SK-N-SH (cell line): ENCODE measurements at regions not wholly inside any gene's neighbourhood (a gene's known extent, or its start where the extent isn't known, plus 50 kb on each side); places are given as distances from the start of the nearest gene placed in this dataset.

Experiments used
- FOXM1 ChIP-seq: IDR thresholded peaks from 2 replicates; pipeline ENCODE4 v1.4.0; 2012; ENCODE audit warnings: low read depth, mild to moderate bottlenecking
- GABPA ChIP-seq: IDR thresholded peaks from 2 replicates; pipeline ENCODE4 v1.4.0; 2012; ENCODE audit warnings: low read depth, mild to moderate bottlenecking
- MXI1 ChIP-seq: IDR thresholded peaks from 2 replicates; pipeline ENCODE4 v1.6.1; 2012; ENCODE audit warnings: mild to moderate bottlenecking, low read depth, low read length, improper control_type of control experiment
- NFIC ChIP-seq: IDR thresholded peaks from 2 replicates; pipeline ENCODE4 v1.4.0; 2012; ENCODE audit warnings: borderline replicate concordance
- POLR2AphosphoS5 ChIP-seq: IDR thresholded peaks from 2 replicates; pipeline ENCODE4 v1.6.1; 2012; ENCODE audit warnings: low read depth, low read length
- RAD21 ChIP-seq: IDR thresholded peaks from 2 replicates; pipeline ENCODE4 v1.6.1; 2012; ENCODE audit warnings: mild to moderate bottlenecking, low read length
- RCOR1 ChIP-seq: fragments of 150-350 bp; IDR thresholded peaks from 2 replicates; pipeline ENCODE4 v1.6.1; 2017; ENCODE audit warnings: antibody characterized with exemption, low read length
- RFX5 ChIP-seq: IDR thresholded peaks from 2 replicates; pipeline ENCODE4 v1.6.1; 2012; ENCODE audit warnings: mild to moderate bottlenecking, improper control_type of control experiment, low read length
- TAF1 ChIP-seq: IDR thresholded peaks from 2 replicates; pipeline ENCODE4 v1.6.1; 2012; ENCODE audit warnings: low read depth, mild to moderate bottlenecking, low read length, moderate library complexity, borderline replicate concordance
- TEAD4 ChIP-seq: IDR thresholded peaks from 2 replicates; pipeline ENCODE4 v1.4.0; 2012; ENCODE audit warnings: mild to moderate bottlenecking, borderline replicate concordance; ENCODE audit not compliant: insufficient read depth
- TF ChIP-seq, protein P1 (sequence below): fragments of 200-600 bp; sonication (generic); IDR thresholded peaks from 2 replicates; pipeline ENCODE4 v1.6.1; 2017; ENCODE audit warnings: antibody characterized with exemption, mild to moderate bottlenecking, moderate library complexity
- TF ChIP-seq, protein P2 (sequence below): IDR thresholded peaks from 2 replicates; pipeline ENCODE4 v1.4.0; 2012; ENCODE audit warnings: low read depth, borderline replicate concordance
- TF ChIP-seq, protein P3 (sequence below): IDR thresholded peaks from 2 replicates; pipeline ENCODE4 v1.4.0; 2012; ENCODE audit warnings: low read depth
- TF ChIP-seq, protein P4 (sequence below): IDR thresholded peaks from 2 replicates; pipeline ENCODE4 v1.6.1; 2012; ENCODE audit warnings: mild to moderate bottlenecking, low read depth, low read length, moderate library complexity

DNA sequence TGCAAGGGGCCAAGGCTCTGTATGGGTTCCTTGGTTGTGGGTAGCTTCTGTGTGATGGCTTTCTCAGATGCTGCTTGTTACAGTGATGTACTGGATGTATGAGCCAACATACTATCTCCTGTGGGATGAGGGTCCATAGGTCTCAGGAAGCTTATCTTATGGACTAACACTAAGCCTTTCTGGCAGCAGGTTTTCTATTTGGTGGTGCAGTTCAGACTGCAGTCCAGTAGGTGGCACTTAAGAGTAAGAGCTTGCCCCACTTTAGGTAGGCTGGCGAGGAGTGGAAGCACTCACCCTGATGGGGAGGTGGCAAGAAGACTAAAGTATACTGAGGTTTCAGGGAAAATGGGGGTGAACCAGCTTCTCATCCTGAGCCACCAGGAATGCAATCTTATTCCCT is 306.7 kb upstream of the MAOA start:
- TF ChIP-seq TEAD4 (no peak), POLR2AphosphoS5 (no peak), RFX5 (no peak), NFIC (no peak), FOXM1 (no peak), RCOR1 (no peak), TAF1 (no peak), MXI1 (no peak), GABPA (no peak), RAD21 (peak; percentile 62)
- TF ChIP-seq, protein P1, sequence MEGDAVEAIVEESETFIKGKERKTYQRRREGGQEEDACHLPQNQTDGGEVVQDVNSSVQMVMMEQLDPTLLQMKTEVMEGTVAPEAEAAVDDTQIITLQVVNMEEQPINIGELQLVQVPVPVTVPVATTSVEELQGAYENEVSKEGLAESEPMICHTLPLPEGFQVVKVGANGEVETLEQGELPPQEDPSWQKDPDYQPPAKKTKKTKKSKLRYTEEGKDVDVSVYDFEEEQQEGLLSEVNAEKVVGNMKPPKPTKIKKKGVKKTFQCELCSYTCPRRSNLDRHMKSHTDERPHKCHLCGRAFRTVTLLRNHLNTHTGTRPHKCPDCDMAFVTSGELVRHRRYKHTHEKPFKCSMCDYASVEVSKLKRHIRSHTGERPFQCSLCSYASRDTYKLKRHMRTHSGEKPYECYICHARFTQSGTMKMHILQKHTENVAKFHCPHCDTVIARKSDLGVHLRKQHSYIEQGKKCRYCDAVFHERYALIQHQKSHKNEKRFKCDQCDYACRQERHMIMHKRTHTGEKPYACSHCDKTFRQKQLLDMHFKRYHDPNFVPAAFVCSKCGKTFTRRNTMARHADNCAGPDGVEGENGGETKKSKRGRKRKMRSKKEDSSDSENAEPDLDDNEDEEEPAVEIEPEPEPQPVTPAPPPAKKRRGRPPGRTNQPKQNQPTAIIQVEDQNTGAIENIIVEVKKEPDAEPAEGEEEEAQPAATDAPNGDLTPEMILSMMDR, result peak; percentile 64
- TF ChIP-seq, protein P2, sequence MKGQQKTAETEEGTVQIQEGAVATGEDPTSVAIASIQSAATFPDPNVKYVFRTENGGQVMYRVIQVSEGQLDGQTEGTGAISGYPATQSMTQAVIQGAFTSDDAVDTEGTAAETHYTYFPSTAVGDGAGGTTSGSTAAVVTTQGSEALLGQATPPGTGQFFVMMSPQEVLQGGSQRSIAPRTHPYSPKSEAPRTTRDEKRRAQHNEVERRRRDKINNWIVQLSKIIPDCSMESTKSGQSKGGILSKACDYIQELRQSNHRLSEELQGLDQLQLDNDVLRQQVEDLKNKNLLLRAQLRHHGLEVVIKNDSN, result no peak
- TF ChIP-seq, protein P3, sequence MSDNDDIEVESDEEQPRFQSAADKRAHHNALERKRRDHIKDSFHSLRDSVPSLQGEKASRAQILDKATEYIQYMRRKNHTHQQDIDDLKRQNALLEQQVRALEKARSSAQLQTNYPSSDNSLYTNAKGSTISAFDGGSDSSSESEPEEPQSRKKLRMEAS, result no peak
- TF ChIP-seq, protein P4, sequence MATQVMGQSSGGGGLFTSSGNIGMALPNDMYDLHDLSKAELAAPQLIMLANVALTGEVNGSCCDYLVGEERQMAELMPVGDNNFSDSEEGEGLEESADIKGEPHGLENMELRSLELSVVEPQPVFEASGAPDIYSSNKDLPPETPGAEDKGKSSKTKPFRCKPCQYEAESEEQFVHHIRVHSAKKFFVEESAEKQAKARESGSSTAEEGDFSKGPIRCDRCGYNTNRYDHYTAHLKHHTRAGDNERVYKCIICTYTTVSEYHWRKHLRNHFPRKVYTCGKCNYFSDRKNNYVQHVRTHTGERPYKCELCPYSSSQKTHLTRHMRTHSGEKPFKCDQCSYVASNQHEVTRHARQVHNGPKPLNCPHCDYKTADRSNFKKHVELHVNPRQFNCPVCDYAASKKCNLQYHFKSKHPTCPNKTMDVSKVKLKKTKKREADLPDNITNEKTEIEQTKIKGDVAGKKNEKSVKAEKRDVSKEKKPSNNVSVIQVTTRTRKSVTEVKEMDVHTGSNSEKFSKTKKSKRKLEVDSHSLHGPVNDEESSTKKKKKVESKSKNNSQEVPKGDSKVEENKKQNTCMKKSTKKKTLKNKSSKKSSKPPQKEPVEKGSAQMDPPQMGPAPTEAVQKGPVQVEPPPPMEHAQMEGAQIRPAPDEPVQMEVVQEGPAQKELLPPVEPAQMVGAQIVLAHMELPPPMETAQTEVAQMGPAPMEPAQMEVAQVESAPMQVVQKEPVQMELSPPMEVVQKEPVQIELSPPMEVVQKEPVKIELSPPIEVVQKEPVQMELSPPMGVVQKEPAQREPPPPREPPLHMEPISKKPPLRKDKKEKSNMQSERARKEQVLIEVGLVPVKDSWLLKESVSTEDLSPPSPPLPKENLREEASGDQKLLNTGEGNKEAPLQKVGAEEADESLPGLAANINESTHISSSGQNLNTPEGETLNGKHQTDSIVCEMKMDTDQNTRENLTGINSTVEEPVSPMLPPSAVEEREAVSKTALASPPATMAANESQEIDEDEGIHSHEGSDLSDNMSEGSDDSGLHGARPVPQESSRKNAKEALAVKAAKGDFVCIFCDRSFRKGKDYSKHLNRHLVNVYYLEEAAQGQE, result no peak
